Nephron (organoid): ENCODE measurements at regions not wholly inside any gene's neighbourhood (a gene's known extent, or its start where the extent isn't known, plus 50 kb on each side); places are given as distances from the start of the nearest gene placed in this dataset.

Experiments
- H3K27ac Mint-ChIP-seq, 3 experiments: 2 replicates each; pipeline ENCODE4 v1.8.0; 2020; ENCODE audit warnings: mixed read lengths in 3 of 3, mild to moderate bottlenecking in 2 of 3, moderate library complexity in 1 of 3
- H3K27me3 Mint-ChIP-seq: 2 replicates; pipeline ENCODE4 v1.8.0; 2021; ENCODE audit warnings: low read depth, mild to moderate bottlenecking, moderate library complexity, mixed read lengths
- H3K36me3 Mint-ChIP-seq: 2 replicates; pipeline ENCODE4 v1.8.0; 2020; ENCODE audit warnings: low read depth, mixed read lengths
- H3K4me1 Mint-ChIP-seq: 2 replicates; pipeline ENCODE4 v1.8.0; 2020; ENCODE audit warnings: mixed read lengths
- H3K4me3 Mint-ChIP-seq, 3 experiments: 2 replicates each; pipeline ENCODE4 v1.8.0; 2020; ENCODE audit warnings: mild to moderate bottlenecking in 3 of 3, mixed read lengths in 3 of 3, moderate library complexity in 2 of 3
- H3K9me3 Mint-ChIP-seq: 2 replicates; pipeline ENCODE4 v1.8.0; 2020; ENCODE audit warnings: mixed read lengths
- TF ChIP-seq, protein P1 (sequence below), 3 experiments: fragments of 200-600 bp; sonication (generic); IDR thresholded peaks; one replicate each; pipeline ENCODE4 v1.5.0; 2021; ENCODE audit warnings: antibody characterized with exemption in 3 of 3; ENCODE audit not compliant: unreplicated experiment in 3 of 3

DNA sequence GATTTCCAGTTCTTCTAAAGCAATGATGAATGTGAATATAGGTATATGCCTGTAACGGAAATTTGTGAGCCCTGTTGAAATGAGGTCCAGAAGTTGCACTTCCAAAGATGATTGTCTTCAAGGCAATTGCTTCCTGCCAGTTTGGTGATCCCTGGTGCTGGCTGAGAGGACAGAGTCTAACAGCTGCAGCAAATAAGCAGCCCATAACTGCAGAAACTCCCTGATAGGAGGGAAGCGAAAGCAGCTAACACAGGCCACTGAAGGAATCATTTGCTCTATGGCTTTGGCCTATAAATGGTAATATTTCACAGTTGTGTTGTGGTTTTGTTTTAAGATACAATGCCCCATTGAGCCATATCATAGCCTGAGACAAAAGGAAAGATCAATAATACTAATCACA lies 451.5 kb upstream of the MIR17HG start:
- H3K9me3 Mint-ChIP-seq, result peaks cover 3% of the 10 kb centered on the region
- H3K27me3 Mint-ChIP-seq, result no peaks in the 10 kb centered on the region
- H3K36me3 Mint-ChIP-seq, result no peaks in the 10 kb centered on the region
- H3K4me1 Mint-ChIP-seq, result no peaks in the 10 kb centered on the region
- TF ChIP-seq, protein P1, sequence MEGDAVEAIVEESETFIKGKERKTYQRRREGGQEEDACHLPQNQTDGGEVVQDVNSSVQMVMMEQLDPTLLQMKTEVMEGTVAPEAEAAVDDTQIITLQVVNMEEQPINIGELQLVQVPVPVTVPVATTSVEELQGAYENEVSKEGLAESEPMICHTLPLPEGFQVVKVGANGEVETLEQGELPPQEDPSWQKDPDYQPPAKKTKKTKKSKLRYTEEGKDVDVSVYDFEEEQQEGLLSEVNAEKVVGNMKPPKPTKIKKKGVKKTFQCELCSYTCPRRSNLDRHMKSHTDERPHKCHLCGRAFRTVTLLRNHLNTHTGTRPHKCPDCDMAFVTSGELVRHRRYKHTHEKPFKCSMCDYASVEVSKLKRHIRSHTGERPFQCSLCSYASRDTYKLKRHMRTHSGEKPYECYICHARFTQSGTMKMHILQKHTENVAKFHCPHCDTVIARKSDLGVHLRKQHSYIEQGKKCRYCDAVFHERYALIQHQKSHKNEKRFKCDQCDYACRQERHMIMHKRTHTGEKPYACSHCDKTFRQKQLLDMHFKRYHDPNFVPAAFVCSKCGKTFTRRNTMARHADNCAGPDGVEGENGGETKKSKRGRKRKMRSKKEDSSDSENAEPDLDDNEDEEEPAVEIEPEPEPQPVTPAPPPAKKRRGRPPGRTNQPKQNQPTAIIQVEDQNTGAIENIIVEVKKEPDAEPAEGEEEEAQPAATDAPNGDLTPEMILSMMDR (IDR thresholded peaks at IDR 0.05; ENCODE audit: unreplicated experiment in 3 of 3), result no peak
- peak overlapping the region in 1 of 3 experiments; percentile 56 for H3K27ac Mint-ChIP-seq
- no peak overlapping the region for H3K4me3 Mint-ChIP-seq

DNA sequence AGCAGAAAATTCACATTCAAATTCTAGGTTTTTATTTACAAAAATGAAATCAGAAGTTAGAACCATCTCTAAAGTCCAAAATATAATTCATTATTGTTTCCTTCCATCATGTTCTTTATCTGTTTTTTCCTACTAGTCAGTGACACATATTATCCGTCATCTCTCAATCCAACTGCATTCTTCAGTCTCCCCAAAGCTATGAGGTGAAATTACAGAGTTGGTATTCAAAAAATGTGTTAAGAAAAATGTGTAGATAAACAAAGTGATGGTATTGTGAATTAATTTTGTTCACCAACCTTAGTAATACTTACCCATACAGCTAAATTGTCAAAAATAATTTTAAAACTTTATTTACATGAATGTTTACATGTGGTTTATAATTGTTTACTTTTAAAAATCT lies 448.7 kb upstream of the MIR17HG start:
- TF ChIP-seq, protein P1 (IDR thresholded peaks at IDR 0.05; ENCODE audit: unreplicated experiment in 3 of 3), result no peak
- Mint-ChIP-seq H3K4me3 (no peak overlapping the region), H3K9me3 (no peaks in the 10 kb centered on the region), H3K27ac (peak overlapping the region in 1 of 3 experiments; percentile 68), H3K4me1 (no peaks in the 10 kb centered on the region), H3K36me3 (no peaks in the 10 kb centered on the region), H3K27me3 (no peaks in the 10 kb centered on the region)

DNA sequence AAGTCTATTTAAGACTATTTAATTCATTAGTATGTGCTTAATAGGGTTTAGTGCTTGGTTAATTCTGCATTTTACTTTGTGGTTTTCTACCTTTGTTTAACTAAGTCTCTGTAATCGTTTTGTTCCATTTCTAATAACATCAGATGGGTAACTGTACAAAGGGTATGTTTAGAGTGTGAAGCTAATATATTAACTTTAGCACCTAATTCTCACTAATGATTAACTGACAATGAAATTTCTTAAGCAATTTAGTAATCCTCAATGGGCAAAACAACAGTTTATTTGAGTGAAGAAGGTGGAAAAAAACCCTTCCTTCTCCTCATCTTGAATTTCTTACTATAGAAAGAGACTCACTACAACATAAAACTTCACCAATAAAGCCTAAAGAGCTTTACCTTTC lies 448.1 kb upstream of the MIR17HG start:
- H3K36me3 Mint-ChIP-seq, result no peaks in the 10 kb centered on the region
- H3K27me3 Mint-ChIP-seq, result no peaks in the 10 kb centered on the region
- H3K9me3 Mint-ChIP-seq, result no peaks in the 10 kb centered on the region
- TF ChIP-seq, protein P1 (IDR thresholded peaks at IDR 0.05; ENCODE audit: unreplicated experiment in 3 of 3), result no peak
- H3K27ac Mint-ChIP-seq, result peak overlapping the region in 1 of 3 experiments; percentile 77
- no peaks in the 10 kb centered on the region for H3K4me1 Mint-ChIP-seq
- no peak overlapping the region for H3K4me3 Mint-ChIP-seq

DNA sequence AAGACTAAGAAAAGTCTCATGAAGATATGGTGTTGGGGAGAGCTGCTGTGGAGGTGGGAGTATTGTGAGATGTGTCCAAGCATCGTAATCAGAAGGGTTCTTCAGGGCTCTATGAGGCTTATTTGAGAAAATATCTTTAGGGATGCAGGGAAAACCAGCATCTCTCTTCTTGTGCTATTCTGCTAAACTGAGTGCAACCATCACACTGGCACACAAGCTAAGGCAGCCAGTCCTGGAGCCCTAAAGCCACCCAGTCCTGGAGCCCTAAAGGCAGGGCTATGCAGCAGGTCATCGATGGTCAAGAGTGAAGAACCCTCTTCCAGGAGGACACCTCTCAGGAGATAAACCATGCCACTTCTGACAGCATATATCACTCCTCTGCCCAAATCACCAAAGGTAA lies 445.2 kb upstream of the MIR17HG start:
- Mint-ChIP-seq H3K9me3 (peaks cover 8% of the 10 kb centered on the region), H3K27ac (no peak overlapping the region), H3K36me3 (no peaks in the 10 kb centered on the region), H3K4me1 (no peaks in the 10 kb centered on the region), H3K27me3 (no peaks in the 10 kb centered on the region), H3K4me3 (no peak overlapping the region)
- TF ChIP-seq, protein P1 (IDR thresholded peaks at IDR 0.05; ENCODE audit: unreplicated experiment in 3 of 3), result no peak

DNA sequence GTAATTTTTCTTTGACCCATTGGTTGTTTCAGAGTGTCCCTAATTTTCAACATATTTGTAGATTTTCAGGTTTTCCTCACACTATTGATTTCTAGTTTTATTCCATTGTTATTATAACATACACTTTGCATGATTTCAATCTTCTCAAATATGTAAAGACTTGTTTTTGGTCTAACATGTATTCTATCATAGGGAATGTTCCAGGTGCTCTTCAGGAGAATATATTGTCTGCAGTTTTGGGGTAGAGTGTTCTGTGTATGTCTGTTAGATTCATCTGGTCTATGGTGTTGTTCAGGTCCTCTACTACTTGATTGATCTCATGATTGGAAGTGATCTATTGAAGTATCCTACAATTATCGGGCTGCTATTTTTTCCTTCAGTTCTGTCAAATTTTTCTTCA lies 440.9 kb upstream of the MIR17HG start:
- Mint-ChIP-seq H3K36me3 (no peaks in the 10 kb centered on the region), H3K4me3 (no peak overlapping the region), H3K27ac (no peak overlapping the region), H3K4me1 (no peaks in the 10 kb centered on the region), H3K27me3 (no peaks in the 10 kb centered on the region), H3K9me3 (peaks cover 8% of the 10 kb centered on the region)
- TF ChIP-seq, protein P1 (IDR thresholded peaks at IDR 0.05; ENCODE audit: unreplicated experiment in 3 of 3), result no peak

DNA sequence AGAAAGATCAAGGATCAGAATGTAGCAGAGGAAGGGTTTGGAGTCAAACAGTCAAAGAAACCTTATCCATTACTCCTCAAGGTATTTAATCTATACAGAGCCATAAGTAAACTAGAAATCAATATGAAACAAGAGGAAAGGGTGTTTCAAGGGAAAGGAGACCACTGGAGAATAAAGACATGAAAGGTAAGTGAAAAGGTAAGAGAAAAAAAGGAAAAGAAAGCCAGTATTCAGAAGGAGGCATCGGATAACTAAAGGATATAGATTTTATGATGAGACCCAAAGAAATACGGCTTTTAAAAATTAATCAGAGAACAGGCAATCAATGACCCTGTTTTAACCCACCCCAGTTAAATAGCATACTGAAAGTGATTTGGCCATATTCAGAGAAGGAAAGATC lies 438.7 kb upstream of the MIR17HG start:
- H3K27me3 Mint-ChIP-seq, result no peaks in the 10 kb centered on the region
- H3K27ac Mint-ChIP-seq, result no peak overlapping the region
- H3K9me3 Mint-ChIP-seq, result peaks cover 8% of the 10 kb centered on the region
- H3K36me3 Mint-ChIP-seq, result no peaks in the 10 kb centered on the region
- H3K4me3 Mint-ChIP-seq, result no peak overlapping the region
- TF ChIP-seq, protein P1 (IDR thresholded peaks at IDR 0.05; ENCODE audit: unreplicated experiment in 3 of 3), result no peak
- no peaks in the 10 kb centered on the region for H3K4me1 Mint-ChIP-seq
